Epithelial cell of proximal tubule (primary cell): ENCODE measurements at regions not wholly inside any gene's neighbourhood (a gene's known extent, or its start where the extent isn't known, plus 50 kb on each side); places are given as distances from the start of the nearest gene placed in this dataset.

ENCODE experiments used
- DNase-seq: peaks from one replicate; pipeline ENCODE4 v3.0.0-alpha.2; 2011; ENCODE audit warnings: low read depth
- H3K4me3 ChIP-seq: 2 replicates; pipeline ENCODE4 v1.5.1; 2011; ENCODE audit warnings: low read depth, mild to moderate bottlenecking, low read length
- TF ChIP-seq, protein P1 (sequence below): conservative IDR thresholded peaks from 2 replicates; pipeline ENCODE4 v1.5.1; 2012; ENCODE audit warnings: low read depth, mild to moderate bottlenecking, low read length

DNA sequence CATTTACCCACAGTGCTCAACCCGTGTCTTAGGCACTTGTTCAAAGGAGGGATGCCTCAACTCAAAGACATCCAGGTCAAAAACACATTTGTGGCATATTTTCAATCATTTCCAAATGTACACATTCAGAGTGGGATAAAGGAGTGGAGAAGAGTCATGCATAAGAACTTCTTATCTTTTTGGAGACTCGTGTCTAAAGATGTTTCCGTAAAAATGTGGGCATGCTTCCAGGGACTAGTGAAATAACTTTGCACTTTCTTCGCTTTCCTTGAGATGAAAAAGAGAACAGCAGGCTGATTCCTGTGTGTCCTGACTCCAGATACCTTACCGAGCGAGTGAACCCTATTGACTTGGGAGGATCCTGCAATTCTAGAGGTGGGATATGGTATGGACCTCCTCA, 256.6 kb upstream of the KCNJ16 start:
- DNase-seq: no peak

GRCh38 chr17:69819316-69820087, 255.5 kb upstream of the KCNJ16 start:
- TF ChIP-seq, protein P1, sequence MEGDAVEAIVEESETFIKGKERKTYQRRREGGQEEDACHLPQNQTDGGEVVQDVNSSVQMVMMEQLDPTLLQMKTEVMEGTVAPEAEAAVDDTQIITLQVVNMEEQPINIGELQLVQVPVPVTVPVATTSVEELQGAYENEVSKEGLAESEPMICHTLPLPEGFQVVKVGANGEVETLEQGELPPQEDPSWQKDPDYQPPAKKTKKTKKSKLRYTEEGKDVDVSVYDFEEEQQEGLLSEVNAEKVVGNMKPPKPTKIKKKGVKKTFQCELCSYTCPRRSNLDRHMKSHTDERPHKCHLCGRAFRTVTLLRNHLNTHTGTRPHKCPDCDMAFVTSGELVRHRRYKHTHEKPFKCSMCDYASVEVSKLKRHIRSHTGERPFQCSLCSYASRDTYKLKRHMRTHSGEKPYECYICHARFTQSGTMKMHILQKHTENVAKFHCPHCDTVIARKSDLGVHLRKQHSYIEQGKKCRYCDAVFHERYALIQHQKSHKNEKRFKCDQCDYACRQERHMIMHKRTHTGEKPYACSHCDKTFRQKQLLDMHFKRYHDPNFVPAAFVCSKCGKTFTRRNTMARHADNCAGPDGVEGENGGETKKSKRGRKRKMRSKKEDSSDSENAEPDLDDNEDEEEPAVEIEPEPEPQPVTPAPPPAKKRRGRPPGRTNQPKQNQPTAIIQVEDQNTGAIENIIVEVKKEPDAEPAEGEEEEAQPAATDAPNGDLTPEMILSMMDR: no peak
- DNase-seq: peak; percentile 10
- no peak overlapping the region for H3K4me3 ChIP-seq

More for the DNA sequence above, 256.6 kb upstream of the KCNJ16 start:
- TF ChIP-seq, protein P1: no peak
- no peak overlapping the region for H3K4me3 ChIP-seq

DNA sequence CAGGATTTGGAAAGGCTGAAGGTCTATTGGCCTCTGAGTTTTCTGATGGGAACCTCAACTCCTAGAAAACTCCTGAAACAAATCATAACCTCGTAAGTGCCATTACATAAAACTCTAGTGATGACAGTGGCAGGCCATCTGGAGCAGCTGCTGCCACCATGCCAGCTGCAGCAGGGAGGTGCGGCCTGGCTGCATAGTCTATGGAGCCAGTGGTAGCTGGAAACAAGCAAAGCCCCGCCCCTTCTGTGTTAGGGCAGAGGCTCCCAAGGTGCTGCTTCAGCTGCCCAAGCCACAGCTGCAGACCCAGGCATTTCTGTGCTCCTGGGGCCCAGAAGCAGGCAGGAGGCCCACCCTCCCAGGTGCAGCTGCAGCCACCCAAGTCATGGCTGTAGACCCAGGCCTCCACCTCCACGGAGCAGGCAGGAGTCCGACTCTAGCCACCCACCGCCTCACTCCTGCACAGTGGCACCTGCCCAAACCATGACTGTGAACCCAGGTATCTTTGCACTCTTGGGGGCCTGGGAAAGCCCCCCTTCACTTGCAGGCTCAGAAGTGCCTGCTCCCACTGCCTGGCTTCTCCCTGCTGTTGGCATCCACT, 254.1 kb upstream of the KCNJ16 start:
- no peak overlapping the region for H3K4me3 ChIP-seq
- DNase-seq: no peak
- TF ChIP-seq, protein P1: no peak

DNA sequence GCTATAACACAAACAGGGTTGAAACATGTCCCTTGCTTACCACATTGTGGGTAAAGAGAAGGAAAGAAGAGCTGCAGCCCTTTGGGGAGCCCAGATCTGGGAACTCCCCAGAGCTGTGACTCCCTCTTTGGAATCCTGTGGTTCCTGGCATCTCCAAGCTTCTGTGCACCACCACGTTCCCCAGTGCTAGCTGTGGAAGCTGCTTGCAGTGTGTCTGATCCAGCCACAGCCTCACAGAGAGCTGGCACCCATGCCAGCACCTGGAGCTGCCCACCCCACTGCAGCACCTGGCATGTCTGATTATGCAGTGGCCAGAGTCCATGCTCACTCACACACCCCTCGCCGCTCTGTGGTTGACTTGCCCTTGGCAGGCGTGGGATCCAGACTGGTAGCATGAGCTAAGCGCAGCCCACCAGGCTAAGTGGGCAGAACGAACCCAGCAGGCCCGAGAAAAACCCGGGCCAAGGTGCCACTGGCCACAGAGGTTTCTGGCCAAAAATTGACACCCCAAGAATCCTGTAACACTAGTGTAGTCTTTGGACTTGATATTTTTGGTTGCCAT, 252.6 kb upstream of the KCNJ16 start:
- TF ChIP-seq, protein P1: no peak
- H3K4me3 ChIP-seq: no peak overlapping the region
- DNase-seq: no peak

DNA sequence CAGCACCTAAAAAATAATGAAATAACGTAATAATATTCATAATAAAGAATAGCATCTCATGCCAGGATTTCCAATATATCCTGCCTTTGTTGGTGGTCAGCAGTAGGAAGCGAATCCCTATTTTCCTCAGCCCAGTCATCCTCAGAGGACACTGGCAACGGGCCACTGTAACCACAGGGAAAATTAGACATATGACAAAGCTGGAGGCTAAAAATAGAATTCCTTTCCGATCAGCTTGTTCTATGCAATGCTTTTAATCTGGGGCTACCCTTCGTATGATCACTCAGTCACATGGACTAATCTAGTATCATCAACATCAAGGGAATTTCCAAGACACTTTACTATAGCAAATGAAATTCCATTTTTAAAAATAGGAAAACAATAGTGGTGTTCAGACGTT, 246.9 kb upstream of the KCNJ16 start:
- DNase-seq: peak; percentile 40

DNA sequence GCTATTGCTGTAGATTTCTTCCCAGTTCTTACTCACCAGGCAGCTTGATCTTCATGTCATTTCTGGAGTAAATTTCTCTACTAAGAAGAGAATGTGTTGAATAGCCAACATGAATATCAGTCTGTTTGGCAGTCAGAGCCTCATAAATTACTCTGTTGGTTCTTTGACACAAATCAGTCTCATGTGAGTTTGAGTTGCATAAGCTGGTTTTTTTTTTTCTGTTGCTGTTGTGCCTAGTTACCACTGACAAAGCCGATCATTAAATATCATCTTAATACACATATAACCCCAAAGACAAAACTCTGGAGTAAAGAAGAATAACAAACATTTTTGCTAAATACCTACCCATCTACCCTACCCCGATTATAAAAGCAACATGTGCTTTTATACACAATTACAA, 240.5 kb upstream of the KCNJ16 start:
- TF ChIP-seq, protein P1: no peak
- DNase-seq: no peak
- H3K4me3 ChIP-seq: no peak overlapping the region

More for the DNA sequence above, 246.9 kb upstream of the KCNJ16 start:
- H3K4me3 ChIP-seq: no peak overlapping the region
- TF ChIP-seq, protein P1: no peak
